Nephron progenitor cell (in vitro differentiated cells): ENCODE measurements at regions not wholly inside any gene's neighbourhood (a gene's known extent, or its start where the extent isn't known, plus 50 kb on each side); places are given as distances from the start of the nearest gene placed in this dataset.

Experiments used
- DNase-seq: peaks from one replicate; pipeline ENCODE4 v3.0.0; 2021
- H3K27ac Mint-ChIP-seq: 2 replicates; pipeline ENCODE4 v1.8.0; 2021; ENCODE audit warnings: mild to moderate bottlenecking, moderate library complexity, mixed read lengths
- H3K27me3 Mint-ChIP-seq: 2 replicates; pipeline ENCODE4 v1.8.0; 2021; ENCODE audit warnings: mild to moderate bottlenecking, low read depth, mixed read lengths; ENCODE audit not compliant: poor library complexity
- H3K36me3 Mint-ChIP-seq: 2 replicates; pipeline ENCODE4 v1.8.0; 2021; ENCODE audit warnings: low read depth, mixed read lengths
- H3K4me1 Mint-ChIP-seq: 2 replicates; pipeline ENCODE4 v1.8.0; 2021; ENCODE audit warnings: mixed read lengths
- H3K4me3 Mint-ChIP-seq: 2 replicates; pipeline ENCODE4 v1.8.0; 2021; ENCODE audit warnings: mild to moderate bottlenecking, moderate library complexity, mixed read lengths
- H3K9me3 Mint-ChIP-seq: 2 replicates; pipeline ENCODE4 v1.8.0; 2021; ENCODE audit warnings: mild to moderate bottlenecking, moderate library complexity, mixed read lengths
- TF ChIP-seq, protein P1 (sequence below): fragments of 200-600 bp; sonication (generic); IDR thresholded peaks from 2 replicates; pipeline ENCODE4 v1.5.0; 2021; ENCODE audit warnings: antibody characterized with exemption

DNA sequence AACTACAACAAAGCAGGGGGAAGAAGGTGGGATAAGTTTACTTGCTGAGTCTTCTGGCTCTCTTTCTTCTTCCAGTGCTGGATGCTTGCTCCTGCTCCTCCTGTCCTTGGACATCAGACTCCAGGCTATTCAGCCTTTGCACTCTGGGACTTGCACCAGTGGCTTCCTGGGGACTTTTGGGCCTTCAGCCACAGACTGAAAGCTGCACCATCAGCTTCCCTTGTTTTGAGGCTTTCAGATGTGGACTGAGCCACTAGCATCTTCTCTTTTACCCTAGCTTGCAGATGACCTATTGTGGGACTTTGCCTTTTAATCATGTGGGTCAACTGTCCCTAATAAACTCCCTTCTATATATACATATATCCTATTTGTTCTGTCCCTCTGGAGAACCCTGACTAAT is 173.0 kb upstream of the UFM1 start:
- no peak for DNase-seq
- TF ChIP-seq, protein P1, sequence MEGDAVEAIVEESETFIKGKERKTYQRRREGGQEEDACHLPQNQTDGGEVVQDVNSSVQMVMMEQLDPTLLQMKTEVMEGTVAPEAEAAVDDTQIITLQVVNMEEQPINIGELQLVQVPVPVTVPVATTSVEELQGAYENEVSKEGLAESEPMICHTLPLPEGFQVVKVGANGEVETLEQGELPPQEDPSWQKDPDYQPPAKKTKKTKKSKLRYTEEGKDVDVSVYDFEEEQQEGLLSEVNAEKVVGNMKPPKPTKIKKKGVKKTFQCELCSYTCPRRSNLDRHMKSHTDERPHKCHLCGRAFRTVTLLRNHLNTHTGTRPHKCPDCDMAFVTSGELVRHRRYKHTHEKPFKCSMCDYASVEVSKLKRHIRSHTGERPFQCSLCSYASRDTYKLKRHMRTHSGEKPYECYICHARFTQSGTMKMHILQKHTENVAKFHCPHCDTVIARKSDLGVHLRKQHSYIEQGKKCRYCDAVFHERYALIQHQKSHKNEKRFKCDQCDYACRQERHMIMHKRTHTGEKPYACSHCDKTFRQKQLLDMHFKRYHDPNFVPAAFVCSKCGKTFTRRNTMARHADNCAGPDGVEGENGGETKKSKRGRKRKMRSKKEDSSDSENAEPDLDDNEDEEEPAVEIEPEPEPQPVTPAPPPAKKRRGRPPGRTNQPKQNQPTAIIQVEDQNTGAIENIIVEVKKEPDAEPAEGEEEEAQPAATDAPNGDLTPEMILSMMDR: no peak
- Mint-ChIP-seq H3K36me3 (no peaks in the 10 kb centered on the region), H3K9me3 (no peaks in the 10 kb centered on the region), H3K4me3 (no peak overlapping the region), H3K27me3 (peaks cover 7% of the 10 kb centered on the region), H3K27ac (no peak overlapping the region), H3K4me1 (no peaks in the 10 kb centered on the region)

DNA sequence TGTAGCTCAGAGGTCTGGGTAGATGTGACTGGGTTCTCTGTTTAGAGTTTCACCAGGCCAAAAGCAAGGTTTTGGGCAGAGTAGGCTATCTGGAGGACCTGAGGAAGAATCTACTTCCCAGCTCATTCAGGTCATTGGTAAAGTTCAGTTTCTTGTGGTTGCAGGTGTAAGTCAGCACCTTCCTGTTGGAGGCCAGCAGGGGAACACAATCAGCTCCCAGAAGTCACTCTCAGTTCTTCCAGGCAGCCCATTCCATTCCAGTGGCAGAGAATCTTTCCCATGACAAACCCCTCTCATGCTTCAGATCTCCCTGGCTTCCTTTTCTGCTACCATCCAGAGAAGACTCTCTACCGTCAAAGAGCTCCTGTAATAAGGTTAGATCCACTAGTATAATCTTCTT is 176.2 kb upstream of the UFM1 start:
- Mint-ChIP-seq H3K4me1 (no peaks in the 10 kb centered on the region), H3K27ac (no peak overlapping the region), H3K4me3 (no peak overlapping the region), H3K9me3 (no peaks in the 10 kb centered on the region), H3K27me3 (peaks cover 5% of the 10 kb centered on the region), H3K36me3 (no peaks in the 10 kb centered on the region)
- TF ChIP-seq, protein P1: no peak
- DNase-seq: no peak

DNA sequence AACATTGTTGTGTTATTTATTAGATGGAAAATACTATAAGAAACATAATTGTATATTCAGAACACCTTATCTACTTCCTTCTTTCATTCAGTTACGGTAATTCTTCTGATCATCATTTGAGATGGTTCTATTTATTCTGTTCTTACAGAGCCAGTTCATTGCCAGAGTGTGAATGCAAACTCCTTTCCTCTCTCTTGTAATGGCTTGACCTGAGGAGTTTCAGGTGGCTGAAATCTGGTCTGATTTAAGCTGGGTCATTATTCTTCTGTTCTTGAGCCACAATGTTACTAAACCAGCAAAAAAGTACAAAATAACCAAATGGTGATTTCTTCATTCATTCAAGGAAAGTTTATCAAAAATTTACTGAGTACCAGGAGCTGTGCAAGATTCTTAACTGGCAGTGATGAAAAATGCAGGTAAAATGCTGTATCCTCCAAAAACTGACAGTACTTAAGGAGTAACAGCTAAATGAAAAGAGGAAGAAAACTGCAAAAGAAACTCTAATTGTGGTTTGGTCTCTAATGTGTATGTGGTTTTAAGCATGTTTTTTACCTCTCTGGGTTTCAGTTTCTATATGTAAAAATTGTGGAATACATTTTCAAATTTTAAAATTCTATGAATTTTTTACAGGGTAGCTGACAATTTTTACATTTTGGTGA is 182.4 kb upstream of the UFM1 start:
- Mint-ChIP-seq H3K36me3 (no peaks in the 10 kb centered on the region), H3K27ac (peak overlapping the region; percentile 17), H3K9me3 (no peaks in the 10 kb centered on the region), H3K4me1 (no peaks in the 10 kb centered on the region), H3K4me3 (no peak overlapping the region), H3K27me3 (no peaks in the 10 kb centered on the region)
- no peak for DNase-seq
- TF ChIP-seq, protein P1: no peak

DNA sequence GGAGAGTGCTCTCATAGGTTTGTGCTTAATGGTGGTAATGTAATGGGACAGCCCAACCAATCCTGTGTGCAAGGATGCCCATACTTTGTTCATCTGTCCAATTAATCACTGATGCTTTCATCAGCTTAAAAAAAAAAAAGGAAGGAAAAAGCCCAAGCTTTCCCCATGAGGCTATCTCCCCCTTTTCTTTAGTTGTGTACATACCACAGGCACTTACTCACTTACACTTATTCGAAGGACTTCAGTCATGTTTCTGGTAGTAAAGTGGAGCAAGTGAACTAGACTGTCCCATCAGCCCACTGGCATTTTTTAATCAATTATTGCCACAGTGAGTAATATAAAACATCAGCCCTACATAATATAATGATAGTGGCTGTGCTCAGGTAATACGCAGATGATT is 183.5 kb upstream of the UFM1 start:
- H3K27ac Mint-ChIP-seq: no peak overlapping the region
- no peak for DNase-seq
- no peaks in the 10 kb centered on the region for H3K9me3 Mint-ChIP-seq
- H3K36me3 Mint-ChIP-seq: no peaks in the 10 kb centered on the region
- TF ChIP-seq, protein P1: no peak
- no peak overlapping the region for H3K4me3 Mint-ChIP-seq
- H3K27me3 Mint-ChIP-seq: no peaks in the 10 kb centered on the region
- H3K4me1 Mint-ChIP-seq: no peaks in the 10 kb centered on the region

DNA sequence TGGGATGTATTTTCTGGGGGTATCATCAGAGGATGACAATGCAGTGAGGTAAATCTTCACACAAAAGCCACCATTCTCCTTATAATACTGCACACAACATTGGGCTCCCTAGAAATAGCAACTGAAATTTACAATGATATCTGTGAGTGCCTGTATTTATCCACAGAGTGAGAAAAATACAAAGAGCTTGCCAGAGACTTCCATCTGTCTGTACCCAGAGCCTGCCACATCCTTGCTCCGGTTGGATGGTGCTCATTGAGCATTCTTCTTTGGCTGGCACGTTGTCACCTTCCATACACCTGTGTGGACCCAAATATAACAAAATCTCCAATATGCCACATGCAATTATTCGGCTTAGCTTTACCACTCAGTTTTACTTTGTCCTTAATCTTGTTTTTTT is 189.5 kb upstream of the UFM1 start:
- TF ChIP-seq, protein P1: no peak
- Mint-ChIP-seq H3K4me3 (no peak overlapping the region), H3K9me3 (no peaks in the 10 kb centered on the region)

DNA sequence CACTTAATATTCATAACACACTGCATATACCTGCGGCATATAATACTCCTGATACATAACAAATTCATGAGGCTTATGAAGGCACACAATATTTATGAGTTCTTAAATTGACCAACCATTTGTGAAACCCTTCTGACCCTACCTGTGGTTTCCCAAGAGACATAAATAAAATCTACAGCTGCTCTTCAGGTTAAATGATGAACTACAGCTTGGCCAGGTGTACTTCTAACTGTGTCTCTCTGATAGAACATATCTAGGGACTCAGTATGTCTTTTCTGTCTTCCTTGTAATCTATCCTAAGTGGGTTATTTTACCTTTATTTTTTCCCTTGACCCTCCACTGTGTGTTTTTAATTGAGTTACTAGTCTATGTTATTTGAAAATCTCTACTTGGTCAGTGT is 189.9 kb upstream of the UFM1 start:
- TF ChIP-seq, protein P1: no peak
- no peak for DNase-seq
- Mint-ChIP-seq H3K36me3 (no peaks in the 10 kb centered on the region), H3K9me3 (no peaks in the 10 kb centered on the region), H3K4me3 (no peak overlapping the region), H3K27ac (no peak overlapping the region), H3K27me3 (no peaks in the 10 kb centered on the region), H3K4me1 (no peaks in the 10 kb centered on the region)

More for the DNA sequence above, 189.5 kb upstream of the UFM1 start:
- no peak for DNase-seq
- Mint-ChIP-seq H3K36me3 (no peaks in the 10 kb centered on the region), H3K27ac (no peak overlapping the region), H3K27me3 (no peaks in the 10 kb centered on the region), H3K4me1 (no peaks in the 10 kb centered on the region)
